Adrenal gland (tissue), 9 donors: ENCODE measurements at regions not wholly inside any gene's neighbourhood (a gene's known extent, or its start where the extent isn't known, plus 50 kb on each side); places are given as distances from the start of the nearest gene placed in this dataset.
A peak's percentile ranks its signal among the peaks of the same experiment; 100 is the strongest.

Experiments
- DNase-seq, 7 donors: peaks; one replicate each; pipeline ENCODE4 v3.0.0-alpha.2; 2019 to 2020
- H3K27ac ChIP-seq, 5 donors: fragments of 200-600 bp; sonication (generic) in 4 of 5; 1 replicate in 3 of 5; 2 replicates in 2 of 5; pipeline versions ENCODE4 v1.5.1 to v1.8.0; 2016 to 2020; ENCODE audit warnings: mild to moderate bottlenecking in 1 of 5
- H3K27me3 ChIP-seq: fragments of 200-600 bp; 2 replicates; pipeline ENCODE4 v1.8.0; 2021
- H3K36me3 ChIP-seq, 2 donors: fragments of 200-600 bp; replicated peaks in 1 of 2; 1 replicate in 1 of 2; 2 replicates in 1 of 2; pipeline versions ENCODE4 v1.5.1 to v1.8.0; 2018 to 2022
- H3K4me1 ChIP-seq, 2 donors: fragments of 200-600 bp; replicated peaks in 1 of 2; 1 replicate in 1 of 2; 2 replicates in 1 of 2; pipeline versions ENCODE4 v1.5.1 to v1.8.0; 2018 to 2021
- H3K4me3 ChIP-seq, 4 donors: fragments of 200-600 bp; sonication (generic) in 3 of 4; one replicate each; pipeline ENCODE4 v1.5.1; 2016 to 2018
- H3K9me3 ChIP-seq, 3 donors: fragments of 200-600 bp; sonication (generic) in 1 of 3; replicated peaks in 1 of 3; 1 replicate in 2 of 3; 2 replicates in 1 of 3; pipeline versions ENCODE4 v1.5.1 to v1.8.0; 2016 to 2021
- CTCF ChIP-seq, 6 experiments: fragments of 450-650 bp in 4 of 6; fragments of 200-600 bp in 2 of 6; sonication (generic) in 1 of 6; IDR thresholded peaks; 1 replicate in 5 of 6; 2 replicates in 1 of 6; pipeline versions ENCODE4 v1.5.1 to v1.8.0; 2016 to 2021; ENCODE audit warnings: antibody characterized with exemption in 6 of 6, mild to moderate bottlenecking in 2 of 6, moderate library complexity in 1 of 6
- POLR2A ChIP-seq, 2 donors: fragments of 450-650 bp; IDR thresholded peaks; one replicate each; pipeline ENCODE4 v1.6.1; 2017; ENCODE audit warnings: antibody characterized with exemption in 2 of 2, mild to moderate bottlenecking in 2 of 2, moderate library complexity in 1 of 2
- WGBS, 4 donors: extraction: QIAGEN DNeasy Blood & Tissue Kit in 2 of 4; methylation state at CpG; one replicate each; pipeline versions ENCODE4 v1.1.5 to v1.1.7; 2013 to 2017; 5-methylcytosine and 5-hydroxymethylcytosine counted together
- intact Hi-C, 2 donors: fragments of 100-400 bp; cut with DNase I; formaldehyde crosslinking; loops; one replicate each; pipeline versions ENCODE4 v1.14.1 to v1.15.0; 2022 to 2023
- donor health status: healthy with polysubstance abuse.
- donor health status: Bipolar disorder and iron deficiency.
- donor health status: DM: yes; HTN: yes; CAD: no.
- donor health status: DM: no; HTN: no; CAD: no.
- donor health status: DM: no; HTN: no; CAD: no.

- WGBS, 4 donors, result 51 to 68% (median 53%) methylated on average over 3 of the region's 3 CpGs
- Histone ChIP-seq H3K9me3 (no peaks in the 10 kb centered on the region), H3K4me1 (no peaks in the 10 kb centered on the region), H3K27ac (no peak overlapping the region), H3K36me3 (no peaks in the 10 kb centered on the region), H3K4me3 (no peak overlapping the region), H3K27me3 (no peaks in the 10 kb centered on the region)
- no peak for DNase-seq
- intact Hi-C loops, result no loop called here
- TF ChIP-seq POLR2A (IDR thresholded peaks at IDR 0.05) (no peak), CTCF (IDR thresholded peaks at IDR 0.05) (no peak)
Observed at GRCh38 chr3:148601766-148602685, 95.7 kb upstream of the AGTR1 start.

GRCh38 chr3:148604270-148605085, 93.2 kb upstream of the AGTR1 start:
- no peaks in the 10 kb centered on the region for H3K27me3 ChIP-seq
- WGBS, 4 donors, result 83 to 90% (median 87%) methylated on average over 9 of the region's 9 CpGs
- no peak overlapping the region for H3K4me3 ChIP-seq
- no peak for DNase-seq
- no peaks in the 10 kb centered on the region for H3K4me1 ChIP-seq
- H3K36me3 ChIP-seq, result no peaks in the 10 kb centered on the region
- no peak overlapping the region for H3K27ac ChIP-seq
- no peaks in the 10 kb centered on the region for H3K9me3 ChIP-seq
- intact Hi-C loops, result no loop called here
- TF ChIP-seq POLR2A (IDR thresholded peaks at IDR 0.05) (no peak), CTCF (IDR thresholded peaks at IDR 0.05) (no peak)

- intact Hi-C loops, result no loop called here
- Histone ChIP-seq H3K27me3 (no peaks in the 10 kb centered on the region), H3K36me3 (no peaks in the 10 kb centered on the region), H3K9me3 (no peaks in the 10 kb centered on the region), H3K27ac (no peak overlapping the region), H3K4me3 (no peak overlapping the region), H3K4me1 (no peaks in the 10 kb centered on the region)
- no peak for DNase-seq
- TF ChIP-seq POLR2A (IDR thresholded peaks at IDR 0.05) (no peak), CTCF (IDR thresholded peaks at IDR 0.05) (no peak)
Observed at GRCh38 chr3:148605521-148605920, 92.2 kb upstream of the AGTR1 start.

- peak overlapping the region in 1 of 5 donors; percentile 11 for H3K27ac ChIP-seq
- intact Hi-C loops, result no loop called here
- H3K4me1 ChIP-seq, result no peaks in the 10 kb centered on the region
- no peak overlapping the region for H3K4me3 ChIP-seq
- no peaks in the 10 kb centered on the region for H3K27me3 ChIP-seq
- peak in 1 of 7 donors; percentile 53 for DNase-seq
- no peaks in the 10 kb centered on the region for H3K9me3 ChIP-seq
- TF ChIP-seq POLR2A (IDR thresholded peaks at IDR 0.05) (no peak), CTCF (IDR thresholded peaks at IDR 0.05) (no peak)
- no peaks in the 10 kb centered on the region for H3K36me3 ChIP-seq
Observed at GRCh38 chr3:148606979-148607378, 90.7 kb upstream of the AGTR1 start.
